A673 (cell line): ENCODE measurements at regions not wholly inside any gene's neighbourhood (a gene's known extent, or its start where the extent isn't known, plus 50 kb on each side); places are given as distances from the start of the nearest gene placed in this dataset.

Experiments used
- CTCF ChIP-seq: fragments of 300-800, 200-600 bp; sonication (generic); conservative IDR thresholded peaks from 2 replicates; pipeline ENCODE4 v1.5.1; 2017; ENCODE audit warnings: low read depth, mild to moderate bottlenecking, antibody characterized with exemption, low read length, moderate library complexity, mixed read lengths
- EZH2 ChIP-seq: fragments of 200-600 bp; sonication (generic); IDR thresholded peaks from 2 replicates; pipeline ENCODE4 v1.6.1; 2017; ENCODE audit warnings: borderline replicate concordance, low read depth, mild to moderate bottlenecking, mixed read lengths, antibody characterized with exemption, low read length; ENCODE audit not compliant: poor library complexity, severe bottlenecking

DNA sequence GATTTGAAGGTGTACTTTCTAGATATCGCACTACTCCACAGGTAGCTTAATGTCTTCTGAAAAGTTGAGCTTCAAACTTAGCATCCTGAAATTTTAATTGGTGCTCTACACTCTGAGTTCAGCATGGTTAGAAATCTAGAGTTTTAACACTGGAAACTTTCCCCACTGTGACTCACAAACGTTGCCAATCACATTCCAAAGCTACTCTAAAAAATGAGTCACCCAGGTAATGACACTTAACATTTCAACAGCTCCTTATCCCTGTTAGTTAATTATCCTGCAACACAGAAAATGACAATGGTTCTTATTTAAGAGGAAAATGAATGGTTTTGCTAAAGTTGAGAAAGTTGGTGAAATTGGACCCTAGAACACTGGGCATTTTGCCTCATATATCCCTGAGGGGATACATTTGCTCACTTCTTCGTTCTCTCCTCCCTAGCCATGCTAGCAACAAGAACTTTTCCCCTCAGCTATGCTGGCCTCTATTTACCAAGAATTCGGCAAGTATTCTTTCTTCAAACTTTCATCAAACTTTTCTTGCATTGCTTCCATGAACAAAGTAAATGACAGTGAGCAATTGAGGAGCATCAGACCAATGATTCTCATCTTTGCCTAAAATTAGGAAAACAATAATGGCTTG, 1024.1 kb upstream of the KLHL29 start:
- TF ChIP-seq CTCF (no peak), EZH2 (no peak)
